Esophagus muscularis mucosa (tissue), 4 donors: ENCODE measurements at regions not wholly inside any gene's neighbourhood (a gene's known extent, or its start where the extent isn't known, plus 50 kb on each side); places are given as distances from the start of the nearest gene placed in this dataset.

Experiments
- DNase-seq: peaks from one replicate; pipeline ENCODE4 v3.0.0-alpha.2; 2017; ENCODE audit errors: extremely low spot score
- H3K27ac ChIP-seq, 4 donors: fragments of 200-600 bp; sonication (generic); replicated peaks in 1 of 4; 1 replicate in 3 of 4; 2 replicates in 1 of 4; pipeline ENCODE4 v1.5.1; 2016 to 2019; ENCODE audit warnings: mild to moderate bottlenecking in 1 of 4
- H3K27me3 ChIP-seq, 4 donors: fragments of 200-600 bp; sonication (generic); one replicate each; pipeline versions ENCODE4 v1.5.1 to v1.6.0; 2016 to 2019
- H3K36me3 ChIP-seq, 4 donors: fragments of 200-600 bp; sonication (generic); one replicate each; pipeline ENCODE4 v1.5.1; 2016 to 2019
- H3K4me1 ChIP-seq, 4 donors: fragments of 200-600 bp; sonication (generic); one replicate each; pipeline ENCODE4 v1.5.1; 2016 to 2019
- H3K4me3 ChIP-seq, 4 donors: fragments of 200-600 bp; sonication (generic); 1 replicate in 2 of 4; 2 replicates in 2 of 4; pipeline ENCODE4 v1.5.1; 2016 to 2019; ENCODE audit warnings: mild to moderate bottlenecking in 4 of 4, moderate library complexity in 1 of 4
- H3K9me3 ChIP-seq, 4 donors: fragments of 200-600 bp; sonication (generic); 1 replicate in 3 of 4; 2 replicates in 1 of 4; pipeline ENCODE4 v1.5.1; 2016 to 2019
- CTCF ChIP-seq, 3 experiments: fragments of 200-600 bp in 2 of 3; fragments of 450-650 bp in 1 of 3; sonication (generic) in 2 of 3; IDR thresholded peaks; one replicate each; pipeline ENCODE4 v1.5.1; 2017 to 2019; ENCODE audit warnings: antibody characterized with exemption in 3 of 3, mild to moderate bottlenecking in 2 of 3, moderate library complexity in 1 of 3
- EP300 ChIP-seq: sonication (generic); formaldehyde crosslinking; IDR thresholded peaks from one replicate; pipeline ENCODE4 v1.6.1; 2017; ENCODE audit warnings: antibody characterized with exemption
- POLR2A ChIP-seq: fragments of 450-650 bp; IDR thresholded peaks from one replicate; pipeline ENCODE4 v1.6.1; 2017; ENCODE audit warnings: antibody characterized with exemption, moderate library complexity, mild to moderate bottlenecking, low read depth
- POLR2AphosphoS5 ChIP-seq, 2 donors: sonication (generic); formaldehyde crosslinking; IDR thresholded peaks; one replicate each; pipeline ENCODE4 v1.6.1; 2017; ENCODE audit warnings: antibody characterized with exemption in 2 of 2
- WGBS: methylation state at CpG from one replicate; pipeline ENCODE4 v1.1.5; 2018; 5-methylcytosine and 5-hydroxymethylcytosine counted together
- intact Hi-C: fragments of 100-400 bp; cut with DNase I; formaldehyde crosslinking; loops from one replicate; pipeline ENCODE4 v1.15.1; 2023

GRCh38 chr10:125555743-125556142 lies 127.2 kb downstream of the TEX36 start:
- Histone ChIP-seq H3K4me3 (no peak overlapping the region), H3K27ac (no peak overlapping the region), H3K36me3 (no peaks in the 10 kb centered on the region), H3K27me3 (no peaks in the 10 kb centered on the region), H3K4me1 (peaks cover 0 to 17% (median 3%) of the 10 kb centered on the region in 4 donors), H3K9me3 (peaks cover 0 to 16% (median 8%) of the 10 kb centered on the region in 4 donors)
- 82% methylated on average over 9 of the region's 12 CpGs for WGBS
- TF ChIP-seq EP300 (no peak), POLR2AphosphoS5 (IDR thresholded peaks at IDR 0.05) (no peak), CTCF (IDR thresholded peaks at IDR 0.05) (no peak), POLR2A (no peak)
- intact Hi-C loops: no loop called here
- no peak for DNase-seq

GRCh38 chr10:125555267-125555666 lies 127.7 kb downstream of the TEX36 start:
- Histone ChIP-seq H3K27ac (no peak overlapping the region), H3K36me3 (no peaks in the 10 kb centered on the region), H3K9me3 (peaks cover 0 to 16% (median 8%) of the 10 kb centered on the region in 4 donors), H3K4me3 (no peak overlapping the region), H3K4me1 (peaks cover 0 to 17% (median 3%) of the 10 kb centered on the region in 4 donors), H3K27me3 (no peaks in the 10 kb centered on the region)
- DNase-seq: no peak
- WGBS: 91% methylated on average over 9 of the region's 9 CpGs
- intact Hi-C loops: no loop called here
- no peak for TF ChIP-seq POLR2A
- TF ChIP-seq EP300: no peak
- TF ChIP-seq CTCF (IDR thresholded peaks at IDR 0.05): no peak
- no peak for TF ChIP-seq POLR2AphosphoS5 (IDR thresholded peaks at IDR 0.05)

- H3K4me1 ChIP-seq: peaks cover 0 to 17% (median 3%) of the 10 kb centered on the region in 4 donors
- H3K36me3 ChIP-seq: no peaks in the 10 kb centered on the region
- DNase-seq: no peak
- no peaks in the 10 kb centered on the region for H3K27me3 ChIP-seq
- H3K4me3 ChIP-seq: no peak overlapping the region
- no peak for TF ChIP-seq POLR2AphosphoS5 (IDR thresholded peaks at IDR 0.05)
- no peak for TF ChIP-seq POLR2A
- TF ChIP-seq EP300: no peak
- TF ChIP-seq CTCF (IDR thresholded peaks at IDR 0.05): no peak
- H3K27ac ChIP-seq: no peak overlapping the region
- peaks cover 0 to 16% (median 8%) of the 10 kb centered on the region in 4 donors for H3K9me3 ChIP-seq
- 75% methylated on average over 4 of the region's 4 CpGs for WGBS
- intact Hi-C loops: no loop called here
Measured at GRCh38 chr10:125554753-125555152, 128.2 kb downstream of the TEX36 start.

- no peak overlapping the region for H3K27ac ChIP-seq
- intact Hi-C loops: no loop called here
- 98% methylated on average over 9 of the region's 10 CpGs for WGBS
- DNase-seq: no peak
- no peak for TF ChIP-seq CTCF (IDR thresholded peaks at IDR 0.05)
- no peak for TF ChIP-seq EP300
- TF ChIP-seq POLR2A: no peak
- no peak for TF ChIP-seq POLR2AphosphoS5 (IDR thresholded peaks at IDR 0.05)
- peaks cover 0 to 17% (median 3%) of the 10 kb centered on the region in 4 donors for H3K4me1 ChIP-seq
- peaks cover 0 to 16% (median 8%) of the 10 kb centered on the region in 4 donors for H3K9me3 ChIP-seq
- H3K27me3 ChIP-seq: no peaks in the 10 kb centered on the region
- no peaks in the 10 kb centered on the region for H3K36me3 ChIP-seq
- H3K4me3 ChIP-seq: no peak overlapping the region
Measured at GRCh38 chr10:125554016-125554703, 128.8 kb downstream of the TEX36 start.

- H3K27me3 ChIP-seq: no peaks in the 10 kb centered on the region
- no peak for DNase-seq
- no peak overlapping the region for H3K27ac ChIP-seq
- peaks cover 0 to 16% (median 8%) of the 10 kb centered on the region in 4 donors for H3K9me3 ChIP-seq
- no peak overlapping the region for H3K4me3 ChIP-seq
- no peaks in the 10 kb centered on the region for H3K36me3 ChIP-seq
- 95% methylated on average over 2 of the region's 2 CpGs for WGBS
- intact Hi-C loops: no loop called here
- peaks cover 0 to 12% (median 2%) of the 10 kb centered on the region in 4 donors for H3K4me1 ChIP-seq
- no peak for TF ChIP-seq EP300
Measured at GRCh38 chr10:125553091-125553490, 129.9 kb downstream of the TEX36 start.
